ENCODE measurements at regions not wholly inside any gene's neighbourhood (a gene's known extent, or its start where the extent isn't known, plus 50 kb on each side); places are given as distances from the start of the nearest gene placed in this dataset.

DNA sequence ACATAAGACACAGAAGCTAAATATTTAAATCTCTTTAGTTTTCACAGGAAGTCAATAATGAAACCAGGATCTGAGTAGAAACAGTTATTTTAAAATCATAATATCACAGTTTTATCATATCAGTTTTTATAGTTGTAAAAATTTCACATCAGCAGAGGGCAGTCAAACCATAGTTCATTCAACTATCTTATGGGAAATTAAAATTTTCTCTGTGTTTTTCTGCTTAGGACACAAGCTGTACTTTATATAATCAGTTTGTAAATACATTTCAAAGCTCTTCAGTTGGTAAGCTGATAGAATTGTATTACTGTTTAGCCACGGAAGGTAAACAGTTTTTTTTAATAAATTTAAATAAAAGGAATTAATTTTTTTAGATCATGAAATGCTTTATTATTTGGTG, 204.8 kb upstream of the NUDT6 start:
- H3K27ac ChIP-seq (ENCODE audit: low read depth, low read length): no peak overlapping the region
- H3K27me3 ChIP-seq (ENCODE audit: control insufficient read depth, insufficient read depth, low read length): no peaks in the 10 kb centered on the region
- no peaks in the 10 kb centered on the region for H3K4me1 ChIP-seq (ENCODE audit: control insufficient read depth, insufficient read depth, low read length)
- no peak overlapping the region for H3K4me3 ChIP-seq (ENCODE audit: low read length)
- no peaks in the 10 kb centered on the region for H3K36me3 ChIP-seq (ENCODE audit: control insufficient read depth, insufficient read depth, low read length)
- no peak overlapping the region for H3K9ac ChIP-seq (ENCODE audit: low read length)

DNA sequence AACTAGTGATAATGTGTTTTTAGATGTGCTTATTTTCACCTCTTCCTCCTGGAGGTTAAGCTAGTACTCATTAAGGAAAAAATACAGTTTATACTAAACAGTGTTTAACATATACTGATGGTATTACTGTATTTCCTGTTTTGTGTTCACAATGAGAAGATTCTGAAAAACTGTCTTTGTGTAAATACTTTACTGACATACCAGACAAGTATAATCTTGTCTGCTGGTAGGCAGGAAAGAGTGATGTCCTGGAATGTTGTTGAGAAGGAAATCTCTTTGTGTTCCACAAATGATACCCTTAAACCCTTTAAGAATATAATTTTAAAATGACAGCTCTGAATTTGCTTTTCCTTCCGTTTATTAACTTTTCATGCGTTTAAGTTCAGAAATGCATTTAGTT, 205.5 kb upstream of the NUDT6 start:
- H3K9ac ChIP-seq (ENCODE audit: low read length): no peak overlapping the region
- H3K36me3 ChIP-seq (ENCODE audit: control insufficient read depth, insufficient read depth, low read length): no peaks in the 10 kb centered on the region
- no peaks in the 10 kb centered on the region for H3K4me1 ChIP-seq (ENCODE audit: control insufficient read depth, insufficient read depth, low read length)
- no peak overlapping the region for H3K27ac ChIP-seq (ENCODE audit: low read depth, low read length)
- no peaks in the 10 kb centered on the region for H3K27me3 ChIP-seq (ENCODE audit: control insufficient read depth, insufficient read depth, low read length)
- H3K4me3 ChIP-seq (ENCODE audit: low read length): no peak overlapping the region

DNA sequence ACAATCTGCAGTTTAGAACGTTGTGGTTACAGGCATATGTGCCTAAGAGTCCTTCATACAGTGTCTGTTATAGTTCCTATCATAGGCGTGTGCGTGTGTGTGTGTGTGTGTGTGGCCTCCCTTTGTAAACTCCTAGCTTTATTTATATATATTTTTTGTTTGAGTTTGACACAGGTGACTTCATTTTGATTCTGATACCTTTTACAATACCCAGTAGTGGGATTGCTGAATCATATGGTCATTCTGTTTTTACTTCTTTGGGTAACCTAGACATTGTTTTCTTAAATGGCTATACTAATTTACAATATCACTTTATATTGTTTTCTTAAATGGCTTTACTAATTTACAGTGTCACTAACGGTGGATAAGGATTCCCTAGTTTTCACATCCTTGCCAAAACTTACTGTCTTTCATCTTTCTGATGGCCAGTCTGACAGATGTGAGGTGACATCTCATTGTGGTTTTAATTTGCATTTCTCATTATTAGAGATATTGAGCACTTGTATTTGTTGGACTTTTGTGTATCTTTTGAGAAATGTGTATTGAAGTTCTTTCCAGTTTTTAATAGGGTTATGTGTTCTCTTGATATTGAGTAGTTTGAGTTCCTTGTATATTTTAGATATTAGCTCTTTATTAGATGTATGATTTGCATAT, 211.1 kb upstream of the NUDT6 start:
- Histone ChIP-seq H3K27me3 (ENCODE audit: control insufficient read depth, insufficient read depth, low read length) (no peaks in the 10 kb centered on the region), H3K4me3 (ENCODE audit: low read length) (no peak overlapping the region), H3K27ac (ENCODE audit: low read depth, low read length) (no peak overlapping the region), H3K36me3 (ENCODE audit: control insufficient read depth, insufficient read depth, low read length) (no peaks in the 10 kb centered on the region), H3K9ac (ENCODE audit: low read length) (no peak overlapping the region), H3K4me1 (ENCODE audit: control insufficient read depth, insufficient read depth, low read length) (no peaks in the 10 kb centered on the region)

DNA sequence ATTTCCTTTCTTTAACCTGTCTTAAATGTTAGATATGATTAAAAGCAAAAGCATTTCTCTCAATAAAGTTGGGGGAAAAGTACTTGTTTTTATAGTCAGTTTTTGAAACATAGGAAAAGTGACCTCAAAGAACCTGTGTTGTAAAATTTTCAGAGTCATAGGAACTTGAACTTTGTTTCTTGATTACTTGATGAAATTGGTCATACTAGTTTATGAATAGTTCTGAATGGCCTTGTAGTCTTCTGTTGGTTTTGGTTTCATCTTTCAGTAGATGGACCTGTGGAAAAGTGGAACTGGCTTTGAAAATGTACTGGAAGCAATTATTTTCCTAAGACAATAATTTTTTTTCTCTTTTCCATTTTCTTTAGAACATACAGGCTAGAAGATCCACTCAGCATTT, 222.2 kb upstream of the NUDT6 start:
- Histone ChIP-seq H3K27ac (ENCODE audit: low read depth, low read length) (no peak overlapping the region), H3K4me3 (ENCODE audit: low read length) (no peak overlapping the region), H3K36me3 (ENCODE audit: control insufficient read depth, insufficient read depth, low read length) (no peaks in the 10 kb centered on the region), H3K9ac (ENCODE audit: low read length) (no peak overlapping the region), H3K4me1 (ENCODE audit: control insufficient read depth, insufficient read depth, low read length) (no peaks in the 10 kb centered on the region), H3K27me3 (ENCODE audit: control insufficient read depth, insufficient read depth, low read length) (no peaks in the 10 kb centered on the region)

GRCh38 chr4:123158576-123158975, 236.2 kb upstream of the NUDT6 start:
- H3K4me1 ChIP-seq (ENCODE audit: control insufficient read depth, insufficient read depth, low read length): no peaks in the 10 kb centered on the region
- no peak overlapping the region for H3K9ac ChIP-seq (ENCODE audit: low read length)
- H3K27ac ChIP-seq (ENCODE audit: low read depth, low read length): no peak overlapping the region
- H3K27me3 ChIP-seq (ENCODE audit: control insufficient read depth, insufficient read depth, low read length): no peaks in the 10 kb centered on the region
- no peaks in the 10 kb centered on the region for H3K36me3 ChIP-seq (ENCODE audit: control insufficient read depth, insufficient read depth, low read length)
- no peak overlapping the region for H3K4me3 ChIP-seq (ENCODE audit: low read length)

GRCh38 chr4:123159479-123159878, 237.1 kb upstream of the NUDT6 start:
- no peaks in the 10 kb centered on the region for H3K4me1 ChIP-seq (ENCODE audit: control insufficient read depth, insufficient read depth, low read length)
- no peak overlapping the region for H3K4me3 ChIP-seq (ENCODE audit: low read length)

GRCh38 chr4:123162859-123163258, 233.7 kb upstream of the SPRY1 start:
- H3K4me1 ChIP-seq (ENCODE audit: control insufficient read depth, insufficient read depth, low read length): no peaks in the 10 kb centered on the region
- no peak overlapping the region for H3K9ac ChIP-seq (ENCODE audit: low read length)

More at GRCh38 chr4:123159479-123159878, 237.1 kb upstream of the NUDT6 start:
- no peaks in the 10 kb centered on the region for H3K27me3 ChIP-seq (ENCODE audit: control insufficient read depth, insufficient read depth, low read length)
- no peak overlapping the region for H3K9ac ChIP-seq (ENCODE audit: low read length)
- H3K36me3 ChIP-seq (ENCODE audit: control insufficient read depth, insufficient read depth, low read length): no peaks in the 10 kb centered on the region
- no peak overlapping the region for H3K27ac ChIP-seq (ENCODE audit: low read depth, low read length)

GRCh38 chr4:123163501-123163900, 233.1 kb upstream of the SPRY1 start:
- Histone ChIP-seq H3K36me3 (ENCODE audit: control insufficient read depth, insufficient read depth, low read length) (no peaks in the 10 kb centered on the region), H3K9ac (ENCODE audit: low read length) (no peak overlapping the region), H3K4me3 (ENCODE audit: low read length) (no peak overlapping the region), H3K4me1 (ENCODE audit: control insufficient read depth, insufficient read depth, low read length) (no peaks in the 10 kb centered on the region), H3K27me3 (ENCODE audit: control insufficient read depth, insufficient read depth, low read length) (no peaks in the 10 kb centered on the region), H3K27ac (ENCODE audit: low read depth, low read length) (no peak overlapping the region)

More at GRCh38 chr4:123162859-123163258, 233.7 kb upstream of the SPRY1 start:
- no peaks in the 10 kb centered on the region for H3K27me3 ChIP-seq (ENCODE audit: control insufficient read depth, insufficient read depth, low read length)
- no peaks in the 10 kb centered on the region for H3K36me3 ChIP-seq (ENCODE audit: control insufficient read depth, insufficient read depth, low read length)
- no peak overlapping the region for H3K4me3 ChIP-seq (ENCODE audit: low read length)
- H3K27ac ChIP-seq (ENCODE audit: low read depth, low read length): no peak overlapping the region

- Histone ChIP-seq H3K9ac (ENCODE audit: low read length) (no peak overlapping the region), H3K36me3 (ENCODE audit: control insufficient read depth, insufficient read depth, low read length) (no peaks in the 10 kb centered on the region), H3K27me3 (ENCODE audit: control insufficient read depth, insufficient read depth, low read length) (no peaks in the 10 kb centered on the region), H3K27ac (ENCODE audit: low read depth, low read length) (no peak overlapping the region), H3K4me1 (ENCODE audit: control insufficient read depth, insufficient read depth, low read length) (no peaks in the 10 kb centered on the region), H3K4me3 (ENCODE audit: low read length) (no peak overlapping the region)
Observed at GRCh38 chr4:123166023-123166422, 230.6 kb upstream of the SPRY1 start.

- H3K36me3 ChIP-seq (ENCODE audit: control insufficient read depth, insufficient read depth, low read length): no peaks in the 10 kb centered on the region
- no peak overlapping the region for H3K4me3 ChIP-seq (ENCODE audit: low read length)
- H3K27ac ChIP-seq (ENCODE audit: low read depth, low read length): no peak overlapping the region
- no peaks in the 10 kb centered on the region for H3K27me3 ChIP-seq (ENCODE audit: control insufficient read depth, insufficient read depth, low read length)
- H3K9ac ChIP-seq (ENCODE audit: low read length): no peak overlapping the region
- no peaks in the 10 kb centered on the region for H3K4me1 ChIP-seq (ENCODE audit: control insufficient read depth, insufficient read depth, low read length)
Observed at GRCh38 chr4:123167931-123168330, 228.7 kb upstream of the SPRY1 start.

- Histone ChIP-seq H3K4me3 (ENCODE audit: low read length) (no peak overlapping the region), H3K9ac (ENCODE audit: low read length) (no peak overlapping the region), H3K36me3 (ENCODE audit: control insufficient read depth, insufficient read depth, low read length) (no peaks in the 10 kb centered on the region), H3K27ac (ENCODE audit: low read depth, low read length) (no peak overlapping the region), H3K27me3 (ENCODE audit: control insufficient read depth, insufficient read depth, low read length) (no peaks in the 10 kb centered on the region), H3K4me1 (ENCODE audit: control insufficient read depth, insufficient read depth, low read length) (no peaks in the 10 kb centered on the region)
Observed at GRCh38 chr4:123168812-123169211, 227.8 kb upstream of the SPRY1 start.

DNA sequence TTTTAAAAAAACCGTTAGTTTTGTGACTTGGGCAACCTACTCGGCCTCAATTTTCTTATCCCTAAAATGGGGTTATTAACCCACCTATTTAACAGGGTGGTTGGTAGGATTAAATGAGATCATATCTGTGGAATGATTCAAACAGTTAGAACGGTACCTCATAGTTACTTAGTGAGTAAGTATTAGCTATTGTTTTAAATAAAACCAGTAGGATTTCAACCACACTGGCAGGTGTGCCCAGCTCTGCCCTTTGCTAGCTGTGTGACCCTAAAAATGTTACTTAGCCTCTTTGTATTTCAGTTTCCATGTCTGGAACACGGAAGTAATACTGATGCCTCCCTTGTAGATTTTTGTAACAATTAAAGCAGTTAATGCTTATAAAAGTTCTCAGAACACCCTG, 225.8 kb upstream of the SPRY1 start:
- Histone ChIP-seq H3K27ac (ENCODE audit: low read depth, low read length) (no peak overlapping the region), H3K27me3 (ENCODE audit: control insufficient read depth, insufficient read depth, low read length) (no peaks in the 10 kb centered on the region), H3K36me3 (ENCODE audit: control insufficient read depth, insufficient read depth, low read length) (no peaks in the 10 kb centered on the region), H3K9ac (ENCODE audit: low read length) (no peak overlapping the region), H3K4me1 (ENCODE audit: control insufficient read depth, insufficient read depth, low read length) (no peaks in the 10 kb centered on the region), H3K4me3 (ENCODE audit: low read length) (no peak overlapping the region)

- H3K27me3 ChIP-seq (ENCODE audit: control insufficient read depth, insufficient read depth, low read length): no peaks in the 10 kb centered on the region
- no peak overlapping the region for H3K4me3 ChIP-seq (ENCODE audit: low read length)
- no peaks in the 10 kb centered on the region for H3K36me3 ChIP-seq (ENCODE audit: control insufficient read depth, insufficient read depth, low read length)
- no peak overlapping the region for H3K27ac ChIP-seq (ENCODE audit: low read depth, low read length)
- no peaks in the 10 kb centered on the region for H3K4me1 ChIP-seq (ENCODE audit: control insufficient read depth, insufficient read depth, low read length)
- H3K9ac ChIP-seq (ENCODE audit: low read length): no peak overlapping the region
Observed at GRCh38 chr4:123176605-123177004, 220.0 kb upstream of the SPRY1 start.

All from rectal smooth muscle tissue (tissue), 1 donor.